ENCODE measurements at regions not wholly inside any gene's neighbourhood (a gene's known extent, or its start where the extent isn't known, plus 50 kb on each side); places are given as distances from the start of the nearest gene placed in this dataset.

DNA sequence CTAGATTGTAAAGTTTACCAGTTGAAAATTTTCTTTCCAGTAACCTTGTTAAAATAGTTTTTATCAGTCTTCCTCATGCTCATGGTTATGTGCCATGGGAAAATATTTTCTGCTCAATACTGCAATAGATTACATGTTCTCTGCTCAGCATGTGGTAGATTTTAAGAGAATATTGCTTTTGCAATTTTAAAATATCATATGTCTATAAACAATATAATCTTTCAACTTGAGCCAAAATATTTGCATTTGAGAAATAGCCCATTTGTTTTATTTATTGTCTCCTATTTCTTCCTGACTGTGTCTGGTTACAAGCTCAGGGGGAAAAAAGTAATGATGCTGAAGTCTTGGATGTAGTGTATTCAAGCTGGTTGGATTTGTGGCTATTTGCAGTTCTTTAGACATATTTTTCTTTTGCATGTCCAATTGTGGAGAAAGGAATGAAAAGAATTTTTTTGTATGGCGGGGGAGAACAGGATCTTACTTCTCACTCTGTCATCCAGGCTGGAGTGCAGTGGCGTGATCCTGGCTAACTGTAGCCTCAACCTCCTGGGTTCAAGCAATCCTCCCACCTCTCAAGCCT, 342.6 kb upstream of the NAV3 start:
- TF ChIP-seq POLR2A (IDR thresholded peaks at IDR 0.05; ENCODE audit: extremely low read depth, insufficient read length) (no peak), MYC (IDR thresholded peaks at IDR 0.05; ENCODE audit: low read depth, low read length) (no peak)
- TF ChIP-seq, protein P1, sequence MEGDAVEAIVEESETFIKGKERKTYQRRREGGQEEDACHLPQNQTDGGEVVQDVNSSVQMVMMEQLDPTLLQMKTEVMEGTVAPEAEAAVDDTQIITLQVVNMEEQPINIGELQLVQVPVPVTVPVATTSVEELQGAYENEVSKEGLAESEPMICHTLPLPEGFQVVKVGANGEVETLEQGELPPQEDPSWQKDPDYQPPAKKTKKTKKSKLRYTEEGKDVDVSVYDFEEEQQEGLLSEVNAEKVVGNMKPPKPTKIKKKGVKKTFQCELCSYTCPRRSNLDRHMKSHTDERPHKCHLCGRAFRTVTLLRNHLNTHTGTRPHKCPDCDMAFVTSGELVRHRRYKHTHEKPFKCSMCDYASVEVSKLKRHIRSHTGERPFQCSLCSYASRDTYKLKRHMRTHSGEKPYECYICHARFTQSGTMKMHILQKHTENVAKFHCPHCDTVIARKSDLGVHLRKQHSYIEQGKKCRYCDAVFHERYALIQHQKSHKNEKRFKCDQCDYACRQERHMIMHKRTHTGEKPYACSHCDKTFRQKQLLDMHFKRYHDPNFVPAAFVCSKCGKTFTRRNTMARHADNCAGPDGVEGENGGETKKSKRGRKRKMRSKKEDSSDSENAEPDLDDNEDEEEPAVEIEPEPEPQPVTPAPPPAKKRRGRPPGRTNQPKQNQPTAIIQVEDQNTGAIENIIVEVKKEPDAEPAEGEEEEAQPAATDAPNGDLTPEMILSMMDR (IDR thresholded peaks at IDR 0.05; ENCODE audit: low read depth, low read length) = no peak
